ENCODE measurements at regions not wholly inside any gene's neighbourhood (a gene's known extent, or its start where the extent isn't known, plus 50 kb on each side); places are given as distances from the start of the nearest gene placed in this dataset.

- TF ChIP-seq RFX5 (IDR thresholded peaks at IDR 0.05) (no peak), SMC3 (IDR thresholded peaks at IDR 0.05) (no peak), MAZ (IDR thresholded peaks at IDR 0.05; ENCODE audit: borderline replicate concordance, low read depth, low read length) (no peak)
- TF ChIP-seq, protein P1, sequence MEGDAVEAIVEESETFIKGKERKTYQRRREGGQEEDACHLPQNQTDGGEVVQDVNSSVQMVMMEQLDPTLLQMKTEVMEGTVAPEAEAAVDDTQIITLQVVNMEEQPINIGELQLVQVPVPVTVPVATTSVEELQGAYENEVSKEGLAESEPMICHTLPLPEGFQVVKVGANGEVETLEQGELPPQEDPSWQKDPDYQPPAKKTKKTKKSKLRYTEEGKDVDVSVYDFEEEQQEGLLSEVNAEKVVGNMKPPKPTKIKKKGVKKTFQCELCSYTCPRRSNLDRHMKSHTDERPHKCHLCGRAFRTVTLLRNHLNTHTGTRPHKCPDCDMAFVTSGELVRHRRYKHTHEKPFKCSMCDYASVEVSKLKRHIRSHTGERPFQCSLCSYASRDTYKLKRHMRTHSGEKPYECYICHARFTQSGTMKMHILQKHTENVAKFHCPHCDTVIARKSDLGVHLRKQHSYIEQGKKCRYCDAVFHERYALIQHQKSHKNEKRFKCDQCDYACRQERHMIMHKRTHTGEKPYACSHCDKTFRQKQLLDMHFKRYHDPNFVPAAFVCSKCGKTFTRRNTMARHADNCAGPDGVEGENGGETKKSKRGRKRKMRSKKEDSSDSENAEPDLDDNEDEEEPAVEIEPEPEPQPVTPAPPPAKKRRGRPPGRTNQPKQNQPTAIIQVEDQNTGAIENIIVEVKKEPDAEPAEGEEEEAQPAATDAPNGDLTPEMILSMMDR (IDR thresholded peaks at IDR 0.05) = no peak
These were observed 149.8 kb upstream of the ATXN1 start for GRCh38 chr6:16911088-16911487.
